ENCODE measurements at regions not wholly inside any gene's neighbourhood (a gene's known extent, or its start where the extent isn't known, plus 50 kb on each side); places are given as distances from the start of the nearest gene placed in this dataset.

GRCh38 chr9:570187-570586, 271.3 kb upstream of the DMRT1 start (continued):
- TF ChIP-seq MAZ (IDR thresholded peaks at IDR 0.05; ENCODE audit: borderline replicate concordance, low read depth, low read length) (no peak), HOXB5 (CRISPR knock-in tag; IDR thresholded peaks at IDR 0.05) (no peak), FOSL2 (IDR thresholded peaks at IDR 0.05) (no peak), FOSL2 (CRISPR knock-in tag; IDR thresholded peaks at IDR 0.05) (no peak)

DNA sequence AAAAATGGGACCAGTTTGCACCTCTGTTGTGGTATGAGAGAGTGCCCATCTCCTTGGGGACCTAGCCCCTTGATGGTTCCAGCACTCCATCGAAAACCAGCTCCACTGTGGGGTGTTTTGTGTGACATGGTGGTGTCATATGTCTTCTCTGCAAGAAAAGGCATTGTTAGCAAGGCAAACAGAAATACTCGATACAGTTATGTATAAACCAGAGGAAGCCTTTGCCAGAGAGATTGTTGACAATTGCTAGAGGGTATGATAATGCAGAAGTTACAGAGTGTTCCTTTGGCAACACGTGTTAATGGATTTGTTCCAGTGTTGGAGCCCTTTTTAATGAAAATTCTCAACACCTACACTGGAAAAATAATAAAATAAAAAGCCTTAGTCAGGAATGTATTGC, 270.4 kb upstream of the DMRT1 start:
- Histone ChIP-seq H3K27ac (peak overlapping the region in 1 of 2 experiments; percentile 53; a peak in 1 of 6 replicates), H3K4me1 (peaks cover 30% of the 10 kb centered on the region)

More for the DNA sequence above, 270.4 kb upstream of the DMRT1 start:
- DNase-seq (ENCODE audit: low read depth in 1 of 2, low spot score in 1 of 2) (peak in 1 of 2 experiments; percentile 16), ATAC-seq (peak in 1 of 2 experiments; percentile 53; a peak in 1 of 6 replicates), FAIRE-seq (no peak)
- Histone ChIP-seq H3K9me3 (peaks cover 6% of the 10 kb centered on the region; the same call in 1 of the 3 replicates), H3K4me2 (peak overlapping the region; percentile 54), H3K4me3 (no peak overlapping the region)
- CTCF ChIA-PET = interaction anchor here (0.6 kb wide), 1 partner anchor 12 kb away, joined by 3 read pairs; no protein-coding TSS in a partner anchor
- TF ChIP-seq ZSCAN20 (CRISPR knock-in tag; IDR thresholded peaks at IDR 0.05) (no peak), PHF8 (IDR thresholded peaks at IDR 0.05; ENCODE audit: borderline replicate concordance, low read depth) (no peak), EHF (CRISPR knock-in tag; IDR thresholded peaks at IDR 0.05) (no peak), ATOH8 (CRISPR knock-in tag; IDR thresholded peaks at IDR 0.05; ENCODE audit: low read depth) (no peak), REST (IDR thresholded peaks at IDR 0.05) (no peak), GATA3 (IDR thresholded peaks at IDR 0.05; ENCODE audit: borderline replicate concordance) (no peak), CBX2 (IDR thresholded peaks at IDR 0.05; ENCODE audit: borderline replicate concordance, low read depth) (no peak), NR3C1 (IDR thresholded peaks at IDR 0.05) (no peak), RARB (CRISPR knock-in tag; IDR thresholded peaks at IDR 0.05) (no peak), HDAC2 (IDR thresholded peaks at IDR 0.05) (no peak), ZNF302 (CRISPR knock-in tag; IDR thresholded peaks at IDR 0.05) (no peak), HOXA7 (CRISPR knock-in tag; IDR thresholded peaks at IDR 0.05) (no peak), SMC3 (IDR thresholded peaks at IDR 0.05) (no peak), NFE2L2 (conservative IDR thresholded peaks at IDR 0.05; ENCODE audit: low read length) (no peak), HOXB13 (CRISPR knock-in tag; IDR thresholded peaks at IDR 0.05; ENCODE audit: low read depth) (no peak), JUNB (IDR thresholded peaks at IDR 0.05) (no peak), CHD4 (IDR thresholded peaks at IDR 0.05; ENCODE audit: borderline replicate concordance) (no peak)
- TF ChIP-seq, protein P1, sequence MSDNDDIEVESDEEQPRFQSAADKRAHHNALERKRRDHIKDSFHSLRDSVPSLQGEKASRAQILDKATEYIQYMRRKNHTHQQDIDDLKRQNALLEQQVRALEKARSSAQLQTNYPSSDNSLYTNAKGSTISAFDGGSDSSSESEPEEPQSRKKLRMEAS (IDR thresholded peaks at IDR 0.05) = no peak
- TF ChIP-seq, protein P2, sequence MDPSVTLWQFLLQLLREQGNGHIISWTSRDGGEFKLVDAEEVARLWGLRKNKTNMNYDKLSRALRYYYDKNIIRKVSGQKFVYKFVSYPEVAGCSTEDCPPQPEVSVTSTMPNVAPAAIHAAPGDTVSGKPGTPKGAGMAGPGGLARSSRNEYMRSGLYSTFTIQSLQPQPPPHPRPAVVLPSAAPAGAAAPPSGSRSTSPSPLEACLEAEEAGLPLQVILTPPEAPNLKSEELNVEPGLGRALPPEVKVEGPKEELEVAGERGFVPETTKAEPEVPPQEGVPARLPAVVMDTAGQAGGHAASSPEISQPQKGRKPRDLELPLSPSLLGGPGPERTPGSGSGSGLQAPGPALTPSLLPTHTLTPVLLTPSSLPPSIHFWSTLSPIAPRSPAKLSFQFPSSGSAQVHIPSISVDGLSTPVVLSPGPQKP (IDR thresholded peaks at IDR 0.05; ENCODE audit: low read depth, low read length) = no peak
- TF ChIP-seq, protein P3, sequence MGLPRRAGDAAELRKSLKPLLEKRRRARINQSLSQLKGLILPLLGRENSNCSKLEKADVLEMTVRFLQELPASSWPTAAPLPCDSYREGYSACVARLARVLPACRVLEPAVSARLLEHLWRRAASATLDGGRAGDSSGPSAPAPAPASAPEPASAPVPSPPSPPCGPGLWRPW (IDR thresholded peaks at IDR 0.05) = no peak
- POLR2A ChIA-PET = no interaction called here
- 15% methylated on average over 3 of the region's 3 CpGs for WGBS (ENCODE audit: missing lambda C conversion rate)

Measured in A549 (cell line).